PC-3 (cell line): ENCODE measurements at regions not wholly inside any gene's neighbourhood (a gene's known extent, or its start where the extent isn't known, plus 50 kb on each side); places are given as distances from the start of the nearest gene placed in this dataset.

Experiments
- ATAC-seq: fragments of 200-7000 bp; cut with Tn5 transposase; 2 replicates; pipeline ENCODE4 v1.9.1; 2020; ENCODE audit warnings: mild to moderate bottlenecking, moderate library complexity
- BruUV-seq: library from RNA; stranded (reverse); fragments of 400-500 nt; replicated peaks from 2 replicates; lab custom pipeline; 2021; lab: Mats Ljungman, UMichigan
- CTCF ChIA-PET: fragments of 300-600 bp; sonication (Branson Sonifier 250); formaldehyde crosslinking; loops from one replicate; lab custom pipeline; 2022; ENCODE audit warnings: antibody characterized with exemption; lab: Charles Lee
- POLR2A ChIA-PET: fragments of 300-600 bp; sonication (Branson Sonifier 250); formaldehyde crosslinking; loops from one replicate; lab custom pipeline; 2022; ENCODE audit warnings: antibody characterized with exemption; ENCODE audit not compliant: unreplicated experiment; lab: Charles Lee
- DNase-seq: peaks from one replicate; pipeline ENCODE4 v3.0.0-alpha.2; 2015
- H2AFZ ChIP-seq: fragments of 300-600 bp; sonication (generic); 2 replicates; pipeline ENCODE4 v1.6.0; 2016; ENCODE audit warnings: antibody characterized with exemption, low read length
- H3F3A ChIP-seq: fragments of 300-600 bp; sonication (generic); one replicate; pipeline ENCODE4 v1.6.0; 2017; ENCODE audit warnings: antibody characterized with exemption, low read length, control low read depth, mild to moderate bottlenecking; ENCODE audit not compliant: unreplicated experiment
- H3K27ac ChIP-seq: fragments of 300-600 bp; sonication (generic); 2 replicates; pipeline ENCODE4 v1.5.1; 2016; ENCODE audit warnings: mild to moderate bottlenecking, low read length
- H3K27me3 ChIP-seq: fragments of 300-600 bp; sonication (generic); 2 replicates; pipeline ENCODE4 v1.6.1; 2016; ENCODE audit warnings: low read length, mixed read lengths
- H3K36me3 ChIP-seq: fragments of 300-600 bp; sonication (generic); 2 replicates; pipeline ENCODE4 v1.6.1; 2016; ENCODE audit warnings: low read depth, mixed run types, low read length, mixed read lengths
- H3K4me1 ChIP-seq: fragments of 300-600 bp; sonication (generic); 2 replicates; pipeline ENCODE4 v1.5.1; 2016; ENCODE audit warnings: low read length; ENCODE audit not compliant: insufficient read depth
- H3K4me2 ChIP-seq: fragments of 300-600 bp; sonication (generic); 2 replicates; pipeline ENCODE4 v1.6.0; 2016; ENCODE audit warnings: low read length
- H3K4me3 ChIP-seq: fragments of 300-600 bp; sonication (generic); 2 replicates; pipeline ENCODE4 v1.5.1; 2016; ENCODE audit warnings: mild to moderate bottlenecking, low read length, mixed read lengths
- H3K79me2 ChIP-seq: fragments of 300-600 bp; sonication (generic); 2 replicates; pipeline ENCODE4 v1.6.1; 2017; ENCODE audit warnings: low read length, mixed read lengths
- H3K9ac ChIP-seq: fragments of 300-600 bp; sonication (generic); 2 replicates; pipeline ENCODE4 v1.6.0; 2016; ENCODE audit warnings: mild to moderate bottlenecking, low read length
- H3K9me2 ChIP-seq: fragments of 300-600 bp; sonication (generic); replicated peaks from 2 replicates; pipeline ENCODE4 v1.6.1; 2016; ENCODE audit warnings: mixed run types, low read length, mixed read lengths
- H3K9me3 ChIP-seq: fragments of 300-600 bp; sonication (generic); 2 replicates; pipeline ENCODE4 v1.6.1; 2016; ENCODE audit warnings: low read length, mixed read lengths
- H4K20me1 ChIP-seq: fragments of 300-600 bp; sonication (generic); 2 replicates; pipeline ENCODE4 v1.6.1; 2016; ENCODE audit warnings: low read length, mixed read lengths
- EZH2 ChIP-seq: fragments of 300-600 bp; sonication (generic); IDR thresholded peaks from one replicate; pipeline ENCODE4 v1.6.1; 2017; ENCODE audit warnings: antibody characterized with exemption, mild to moderate bottlenecking, low read length; ENCODE audit not compliant: unreplicated experiment
- EZH2phosphoT487 ChIP-seq: fragments of 300-600 bp; sonication (generic); IDR thresholded peaks from 2 replicates; pipeline ENCODE4 v1.6.1; 2018; ENCODE audit warnings: mild to moderate bottlenecking, antibody characterized with exemption, low read length, borderline replicate concordance
- intact Hi-C: fragments of 100-400 bp; cut with micrococcal nuclease; formaldehyde crosslinking; loops from 2 replicates; pipeline ENCODE4 v1.9.0; 2023
- TF ChIP-seq, protein P1 (sequence below): fragments of 300-600 bp; sonication (generic); conservative IDR thresholded peaks from 2 replicates; pipeline ENCODE4 v1.5.1; 2017; ENCODE audit warnings: antibody characterized with exemption, low read depth, mild to moderate bottlenecking, low read length

DNA sequence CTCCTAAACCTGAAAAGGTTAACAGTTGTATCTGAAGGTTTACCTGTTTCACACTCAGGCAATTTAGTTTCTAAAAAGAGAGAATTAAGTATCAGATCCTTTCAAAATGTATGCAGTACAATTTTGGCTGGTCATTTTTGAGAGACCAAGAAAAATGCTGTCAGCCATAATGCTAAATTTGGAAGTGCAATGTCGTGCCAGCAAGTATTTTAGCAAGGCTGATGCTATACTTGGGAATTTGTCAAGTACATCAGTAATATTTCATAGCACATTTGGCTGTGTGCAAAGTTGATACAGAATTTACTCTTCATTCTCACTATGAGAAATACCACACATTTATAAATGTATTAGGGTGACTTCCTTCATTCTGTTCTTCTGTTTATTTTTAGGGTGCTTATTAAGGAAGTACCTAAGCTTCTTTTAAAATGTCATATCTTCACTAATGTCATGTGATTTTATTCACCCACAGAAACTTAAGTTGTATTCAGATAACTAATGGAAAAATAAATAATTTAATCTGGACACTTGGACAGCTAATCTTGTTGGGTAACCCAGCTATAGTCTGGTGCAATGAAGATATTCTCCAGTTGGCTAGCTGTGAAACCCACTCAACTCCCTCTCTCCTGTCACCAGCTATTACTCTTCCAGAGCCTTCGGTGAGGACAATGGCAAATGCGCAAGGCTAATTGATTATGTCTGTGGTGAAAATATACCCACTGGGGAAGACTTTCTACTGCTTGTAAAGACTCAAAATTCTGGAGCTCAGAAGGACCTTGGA, 84.2 kb upstream of the TLL1 start:
- intact Hi-C loops: no loop called here
- Histone ChIP-seq H3K9me3 (no peaks in the 10 kb centered on the region), H3K9me2 (no peaks in the 10 kb centered on the region), H3K36me3 (no peaks in the 10 kb centered on the region), H3K4me3 (no peak overlapping the region), H3K4me2 (no peak overlapping the region), H3K27ac (no peak overlapping the region), H3K27me3 (no peaks in the 10 kb centered on the region), H3K4me1 (no peaks in the 10 kb centered on the region), H3K79me2 (no peaks in the 10 kb centered on the region), H4K20me1 (no peaks in the 10 kb centered on the region), H3K9ac (no peak overlapping the region), H3F3A (no peaks in the 10 kb centered on the region), H2AFZ (no peak overlapping the region)
- DNase-seq: no peak
- BruUV-seq: no TSS peak
- ATAC-seq: no peak
- TF ChIP-seq EZH2: no peak
- no peak for TF ChIP-seq EZH2phosphoT487
- TF ChIP-seq, protein P1, sequence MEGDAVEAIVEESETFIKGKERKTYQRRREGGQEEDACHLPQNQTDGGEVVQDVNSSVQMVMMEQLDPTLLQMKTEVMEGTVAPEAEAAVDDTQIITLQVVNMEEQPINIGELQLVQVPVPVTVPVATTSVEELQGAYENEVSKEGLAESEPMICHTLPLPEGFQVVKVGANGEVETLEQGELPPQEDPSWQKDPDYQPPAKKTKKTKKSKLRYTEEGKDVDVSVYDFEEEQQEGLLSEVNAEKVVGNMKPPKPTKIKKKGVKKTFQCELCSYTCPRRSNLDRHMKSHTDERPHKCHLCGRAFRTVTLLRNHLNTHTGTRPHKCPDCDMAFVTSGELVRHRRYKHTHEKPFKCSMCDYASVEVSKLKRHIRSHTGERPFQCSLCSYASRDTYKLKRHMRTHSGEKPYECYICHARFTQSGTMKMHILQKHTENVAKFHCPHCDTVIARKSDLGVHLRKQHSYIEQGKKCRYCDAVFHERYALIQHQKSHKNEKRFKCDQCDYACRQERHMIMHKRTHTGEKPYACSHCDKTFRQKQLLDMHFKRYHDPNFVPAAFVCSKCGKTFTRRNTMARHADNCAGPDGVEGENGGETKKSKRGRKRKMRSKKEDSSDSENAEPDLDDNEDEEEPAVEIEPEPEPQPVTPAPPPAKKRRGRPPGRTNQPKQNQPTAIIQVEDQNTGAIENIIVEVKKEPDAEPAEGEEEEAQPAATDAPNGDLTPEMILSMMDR: no peak
- ChIA-PET CTCF (no interaction called here), POLR2A (no interaction called here)

- no peak for DNase-seq
- no TSS peak for BruUV-seq
- no peak overlapping the region for H2AFZ ChIP-seq
- H3K27ac ChIP-seq: no peak overlapping the region
- no peaks in the 10 kb centered on the region for H3K79me2 ChIP-seq
- H3K4me2 ChIP-seq: no peak overlapping the region
- H4K20me1 ChIP-seq: no peaks in the 10 kb centered on the region
- TF ChIP-seq EZH2phosphoT487: no peak
- TF ChIP-seq, protein P1: no peak
- TF ChIP-seq EZH2: no peak
- no peaks in the 10 kb centered on the region for H3K9me3 ChIP-seq
- H3K9me2 ChIP-seq: no peaks in the 10 kb centered on the region
- no peaks in the 10 kb centered on the region for H3K36me3 ChIP-seq
- H3K4me1 ChIP-seq: no peaks in the 10 kb centered on the region
- H3K4me3 ChIP-seq: no peak overlapping the region
- no peaks in the 10 kb centered on the region for H3K27me3 ChIP-seq
- ATAC-seq: no peak
- intact Hi-C loops: no loop called here
- no peak overlapping the region for H3K9ac ChIP-seq
- POLR2A ChIA-PET: interaction anchor here (0.7 kb wide), 1 partner anchor 289 kb away, joined by 4 read pairs; no protein-coding TSS in a partner anchor
- no peaks in the 10 kb centered on the region for H3F3A ChIP-seq
- CTCF ChIA-PET: no interaction called here
Measured at GRCh38 chr4:165793236-165793635, 79.8 kb upstream of the TLL1 start.

- Histone ChIP-seq H3K4me3 (no peak overlapping the region), H3K4me2 (no peak overlapping the region), H3K9ac (no peak overlapping the region), H3K27me3 (no peaks in the 10 kb centered on the region), H3K9me3 (no peaks in the 10 kb centered on the region), H2AFZ (no peak overlapping the region), H3K36me3 (no peaks in the 10 kb centered on the region), H3K9me2 (no peaks in the 10 kb centered on the region), H3F3A (no peaks in the 10 kb centered on the region), H3K4me1 (no peaks in the 10 kb centered on the region), H3K79me2 (no peaks in the 10 kb centered on the region), H3K27ac (no peak overlapping the region), H4K20me1 (no peaks in the 10 kb centered on the region)
- ChIA-PET CTCF (no interaction called here), POLR2A (no interaction called here)
- intact Hi-C loops: no loop called here
- ATAC-seq: no peak
- no peak for TF ChIP-seq EZH2
- no peak for TF ChIP-seq EZH2phosphoT487
- TF ChIP-seq, protein P1: no peak
- DNase-seq: no peak
- no TSS peak for BruUV-seq
Measured at GRCh38 chr4:165794834-165795233, 78.2 kb upstream of the TLL1 start.
